WTC11 (cell line): ENCODE measurements at regions not wholly inside any gene's neighbourhood (a gene's known extent, or its start where the extent isn't known, plus 50 kb on each side); places are given as distances from the start of the nearest gene placed in this dataset.

ENCODE experiments used
- ATAC-seq: fragments of 200-7000 bp; cut with Tn5 transposase; 2 replicates; pipeline ENCODE4 v1.10.0; 2021; ENCODE audit warnings: mild to moderate bottlenecking, moderate library complexity
- CTCF ChIA-PET: fragments of 300-600 bp; sonication (Branson Sonifier 250); formaldehyde crosslinking; loops from one replicate; lab custom pipeline; 2021; ENCODE audit warnings: antibody characterized with exemption; lab: Charles Lee
- POLR2A ChIA-PET: fragments of 350-600 bp; sonication (Branson Sonifier 250); formaldehyde crosslinking; loops from one replicate; lab custom pipeline; 2021; ENCODE audit warnings: antibody characterized with exemption; lab: Charles Lee
- DNase-seq: peaks from one replicate; pipeline ENCODE4 v3.0.0; 2021; ENCODE audit warnings: low spot score
- H3K27ac Mint-ChIP-seq: 2 replicates; pipeline ENCODE4 v1.8.0; 2021; ENCODE audit warnings: mixed read lengths
- H3K27me3 Mint-ChIP-seq: 2 replicates; pipeline ENCODE4 v1.8.0; 2021; ENCODE audit warnings: low read depth, mild to moderate bottlenecking, moderate library complexity, mixed read lengths
- H3K36me3 Mint-ChIP-seq: 2 replicates; pipeline ENCODE4 v1.8.0; 2021; ENCODE audit warnings: mixed read lengths
- H3K4me1 Mint-ChIP-seq: 2 replicates; pipeline ENCODE4 v1.8.0; 2022; ENCODE audit warnings: mixed read lengths
- H3K4me3 Mint-ChIP-seq: 2 replicates; pipeline ENCODE4 v1.8.0; 2021; ENCODE audit warnings: mild to moderate bottlenecking, moderate library complexity, mixed read lengths
- H3K9me3 Mint-ChIP-seq: 2 replicates; pipeline ENCODE4 v1.8.0; 2021; ENCODE audit warnings: mixed read lengths
- AFF4 ChIP-seq: sonication (generic); formaldehyde crosslinking; IDR thresholded peaks from 2 replicates; pipeline ENCODE4 v1.8.1; 2023; ENCODE audit warnings: mild to moderate bottlenecking, missing genetic modification reagents, borderline replicate concordance
- CBFB ChIP-seq: sonication (generic); formaldehyde crosslinking; IDR thresholded peaks from 2 replicates; pipeline ENCODE4 v1.8.1; 2022; ENCODE audit warnings: mild to moderate bottlenecking, low read depth, missing genetic modification reagents
- GABPB1 ChIP-seq: sonication (generic); formaldehyde crosslinking; IDR thresholded peaks from 2 replicates; pipeline ENCODE4 v1.8.1; 2023; ENCODE audit warnings: mild to moderate bottlenecking, missing genetic modification reagents
- IRF2 ChIP-seq: sonication (generic); formaldehyde crosslinking; IDR thresholded peaks from 2 replicates; pipeline ENCODE4 v1.8.0; 2022; ENCODE audit warnings: low read depth, missing genetic modification reagents, borderline replicate concordance
- JUN ChIP-seq: sonication (generic); formaldehyde crosslinking; IDR thresholded peaks from 2 replicates; pipeline ENCODE4 v1.8.0; 2023; ENCODE audit warnings: mild to moderate bottlenecking, missing genetic modification reagents
- NR1H2 ChIP-seq: sonication (generic); formaldehyde crosslinking; IDR thresholded peaks from 2 replicates; pipeline ENCODE4 v1.9.0; 2021; ENCODE audit warnings: mild to moderate bottlenecking, moderate library complexity, missing genetic modification reagents
- NR3C1 ChIP-seq: sonication (generic); formaldehyde crosslinking; conservative IDR thresholded peaks from 2 replicates; pipeline ENCODE4 v1.8.1; 2023; ENCODE audit warnings: low read depth, mild to moderate bottlenecking, missing genetic modification reagents
- PRDM15 ChIP-seq: sonication (generic); formaldehyde crosslinking; IDR thresholded peaks from 2 replicates; pipeline ENCODE4 v1.8.0; 2022; ENCODE audit warnings: missing genetic modification reagents
- PRRX2 ChIP-seq: fragments of 250-450 bp; sonication (Bioruptor Pico); IDR thresholded peaks from 2 replicates; pipeline ENCODE4 v1.8.0; 2021; ENCODE audit warnings: mild to moderate bottlenecking
- RORB ChIP-seq: fragments of 250-450 bp; sonication (Bioruptor Pico); IDR thresholded peaks from 2 replicates; pipeline ENCODE4 v1.9.0; 2021; ENCODE audit warnings: mild to moderate bottlenecking
- SP1 ChIP-seq: sonication (generic); formaldehyde crosslinking; conservative IDR thresholded peaks from 2 replicates; pipeline ENCODE4 v1.8.1; 2022; ENCODE audit warnings: missing genetic modification reagents
- ZMAT4 ChIP-seq: fragments of 250-450 bp; sonication (Bioruptor Pico); IDR thresholded peaks from 2 replicates; pipeline ENCODE4 v1.9.0; 2021; ENCODE audit warnings: mild to moderate bottlenecking
- ZNF138 ChIP-seq: sonication (generic); formaldehyde crosslinking; conservative IDR thresholded peaks from 2 replicates; pipeline ENCODE4 v1.8.1; 2022; ENCODE audit warnings: mild to moderate bottlenecking, moderate library complexity, missing genetic modification reagents
- ZNF232 ChIP-seq: sonication (generic); formaldehyde crosslinking; IDR thresholded peaks from 2 replicates; pipeline ENCODE4 v1.8.0; 2022; ENCODE audit warnings: mild to moderate bottlenecking, missing genetic modification reagents
- ZNF396 ChIP-seq: fragments of 250-450 bp; sonication (Bioruptor Pico); IDR thresholded peaks from 2 replicates; pipeline ENCODE4 v1.8.0; 2021; ENCODE audit warnings: mild to moderate bottlenecking, moderate library complexity, borderline replicate concordance
- ZNF512 ChIP-seq: sonication (generic); formaldehyde crosslinking; IDR thresholded peaks from 2 replicates; pipeline ENCODE4 v1.8.1; 2022; ENCODE audit warnings: missing genetic modification reagents, borderline replicate concordance
- TF ChIP-seq, protein P1 (sequence below): sonication (generic); formaldehyde crosslinking; IDR thresholded peaks from 2 replicates; pipeline ENCODE4 v1.8.0; 2023; ENCODE audit warnings: mild to moderate bottlenecking, missing genetic modification reagents

DNA sequence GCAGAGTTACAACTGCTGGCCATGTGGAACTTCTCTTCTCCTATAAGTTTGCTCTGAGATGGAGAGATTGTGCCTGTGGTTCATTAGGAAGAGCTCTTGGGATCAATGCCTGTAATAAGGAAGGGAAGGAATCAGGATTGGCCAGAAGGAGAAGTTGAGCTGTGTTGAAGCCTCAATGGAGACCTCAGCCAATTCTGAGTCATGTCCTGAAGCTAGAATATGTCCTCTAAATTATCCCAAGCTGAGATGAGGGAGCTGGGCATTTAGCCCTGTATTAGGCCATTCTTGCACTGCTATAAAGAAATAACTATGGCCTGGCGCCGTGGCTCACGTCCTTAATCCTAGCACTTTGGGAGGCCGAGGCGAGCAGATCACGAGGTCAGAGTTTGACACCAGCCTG lies 85.4 kb upstream of the DHX15 start:
- peaks cover 5% of the 10 kb centered on the region; the same call in 1 of the 2 replicates for H3K4me1 Mint-ChIP-seq
- H3K9me3 Mint-ChIP-seq, result peaks cover 3% of the 10 kb centered on the region; the same call in 1 of the 2 replicates
- no peaks in the 10 kb centered on the region; the same call in 1 of the 2 replicates for H3K27me3 Mint-ChIP-seq
- no peak for DNase-seq
- no peak for ATAC-seq
- H3K27ac Mint-ChIP-seq, result no peak overlapping the region
- H3K36me3 Mint-ChIP-seq, result peaks cover 3% of the 10 kb centered on the region; the same call in 1 of the 2 replicates
- POLR2A ChIA-PET, result no interaction called here
- CTCF ChIA-PET, result interaction anchor here (0.6 to 0.9 kb wide), 3 partner anchors 18 to 194 kb away, joined by 3 read pairs; no protein-coding TSS in a partner anchor
- no peak for TF ChIP-seq PRRX2 (CRISPR knock-in tag)
- no peak overlapping the region for H3K4me3 Mint-ChIP-seq

DNA sequence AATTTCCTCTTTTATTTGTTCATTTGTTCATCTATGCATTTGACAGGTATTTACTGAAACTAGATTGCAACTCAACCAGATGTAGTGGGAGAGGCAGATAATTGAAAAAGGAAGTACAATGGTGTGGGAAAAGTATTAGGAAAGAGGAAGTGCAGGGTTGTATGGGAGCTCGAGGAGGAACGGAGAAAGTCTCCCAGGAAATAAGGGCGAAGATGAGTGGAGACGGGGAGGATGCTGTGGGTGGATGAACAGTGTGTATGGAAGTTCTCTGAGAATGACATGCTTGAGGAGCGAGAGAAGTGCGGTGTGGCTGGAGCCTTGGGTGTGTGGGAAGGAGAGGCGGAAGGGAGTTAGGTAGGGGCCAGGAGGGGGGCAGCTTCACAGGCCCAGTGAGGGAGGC lies 87.5 kb upstream of the DHX15 start:
- H3K27me3 Mint-ChIP-seq, result no peaks in the 10 kb centered on the region; the same call in 1 of the 2 replicates
- DNase-seq (no peak), ATAC-seq (no peak)
- ChIA-PET CTCF (no interaction called here), POLR2A (no interaction called here)
- peaks cover 19% of the 10 kb centered on the region for H3K9me3 Mint-ChIP-seq
- H3K36me3 Mint-ChIP-seq, result peaks cover 14% of the 10 kb centered on the region
- peaks cover 2% of the 10 kb centered on the region; the same call in 1 of the 2 replicates for H3K4me1 Mint-ChIP-seq
- no peak overlapping the region for H3K27ac Mint-ChIP-seq
- no peak for TF ChIP-seq JUN (CRISPR knock-in tag)
- no peak for TF ChIP-seq ZMAT4 (CRISPR knock-in tag)
- TF ChIP-seq CBFB, result no peak
- TF ChIP-seq PRRX2 (CRISPR knock-in tag), result no peak
- TF ChIP-seq NR1H2, result no peak
- TF ChIP-seq PRDM15, result no peak
- TF ChIP-seq ZNF396 (CRISPR knock-in tag), result no peak
- TF ChIP-seq IRF2 (CRISPR knock-in tag), result no peak
- TF ChIP-seq ZNF512 (CRISPR knock-in tag), result no peak
- TF ChIP-seq RORB (CRISPR knock-in tag), result no peak
- TF ChIP-seq NR3C1, result no peak
- TF ChIP-seq SP1 (CRISPR knock-in tag), result no peak
- TF ChIP-seq AFF4 (CRISPR knock-in tag), result no peak
- TF ChIP-seq ZNF232 (CRISPR knock-in tag), result no peak
- H3K4me3 Mint-ChIP-seq, result no peak overlapping the region

DNA sequence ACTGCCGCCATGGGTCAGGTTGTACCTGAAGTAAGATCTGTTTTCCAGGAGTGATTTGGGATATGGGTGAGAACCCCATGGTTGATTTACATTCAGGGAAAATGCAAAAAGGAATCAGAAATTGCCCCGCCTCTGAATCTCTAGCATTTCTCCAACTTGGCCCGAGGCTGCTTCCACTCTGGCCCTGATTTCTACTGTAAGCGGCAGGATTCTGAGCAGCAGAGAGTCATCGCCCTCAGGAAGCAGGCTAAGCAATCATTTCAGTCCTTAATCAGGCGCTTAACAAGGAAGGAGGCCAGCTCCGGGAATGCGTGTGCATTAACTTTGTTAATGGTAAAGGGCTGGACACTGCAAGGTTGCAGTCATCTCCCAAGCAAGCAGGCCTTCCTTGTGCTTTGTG lies 88.5 kb upstream of the DHX15 start:
- ATAC-seq, result no peak
- ChIA-PET CTCF (no interaction called here), POLR2A (no interaction called here)
- TF ChIP-seq ZNF138 (CRISPR knock-in tag) (no peak), GABPB1 (no peak)
- TF ChIP-seq, protein P1, sequence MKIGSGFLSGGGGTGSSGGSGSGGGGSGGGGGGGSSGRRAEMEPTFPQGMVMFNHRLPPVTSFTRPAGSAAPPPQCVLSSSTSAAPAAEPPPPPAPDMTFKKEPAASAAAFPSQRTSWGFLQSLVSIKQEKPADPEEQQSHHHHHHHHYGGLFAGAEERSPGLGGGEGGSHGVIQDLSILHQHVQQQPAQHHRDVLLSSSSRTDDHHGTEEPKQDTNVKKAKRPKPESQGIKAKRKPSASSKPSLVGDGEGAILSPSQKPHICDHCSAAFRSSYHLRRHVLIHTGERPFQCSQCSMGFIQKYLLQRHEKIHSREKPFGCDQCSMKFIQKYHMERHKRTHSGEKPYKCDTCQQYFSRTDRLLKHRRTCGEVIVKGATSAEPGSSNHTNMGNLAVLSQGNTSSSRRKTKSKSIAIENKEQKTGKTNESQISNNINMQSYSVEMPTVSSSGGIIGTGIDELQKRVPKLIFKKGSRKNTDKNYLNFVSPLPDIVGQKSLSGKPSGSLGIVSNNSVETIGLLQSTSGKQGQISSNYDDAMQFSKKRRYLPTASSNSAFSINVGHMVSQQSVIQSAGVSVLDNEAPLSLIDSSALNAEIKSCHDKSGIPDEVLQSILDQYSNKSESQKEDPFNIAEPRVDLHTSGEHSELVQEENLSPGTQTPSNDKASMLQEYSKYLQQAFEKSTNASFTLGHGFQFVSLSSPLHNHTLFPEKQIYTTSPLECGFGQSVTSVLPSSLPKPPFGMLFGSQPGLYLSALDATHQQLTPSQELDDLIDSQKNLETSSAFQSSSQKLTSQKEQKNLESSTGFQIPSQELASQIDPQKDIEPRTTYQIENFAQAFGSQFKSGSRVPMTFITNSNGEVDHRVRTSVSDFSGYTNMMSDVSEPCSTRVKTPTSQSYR (CRISPR knock-in tag), result no peak
- peaks cover 25% of the 10 kb centered on the region for H3K9me3 Mint-ChIP-seq
- H3K4me1 Mint-ChIP-seq, result peaks cover 2% of the 10 kb centered on the region; the same call in 1 of the 2 replicates
- H3K27ac Mint-ChIP-seq, result no peak overlapping the region
- peaks cover 20% of the 10 kb centered on the region for H3K36me3 Mint-ChIP-seq
- H3K4me3 Mint-ChIP-seq, result no peak overlapping the region
- DNase-seq, result no peak
- no peaks in the 10 kb centered on the region; the same call in 1 of the 2 replicates for H3K27me3 Mint-ChIP-seq
